ENCODE measurements at regions not wholly inside any gene's neighbourhood (a gene's known extent, or its start where the extent isn't known, plus 50 kb on each side); places are given as distances from the start of the nearest gene placed in this dataset.
"Not testable (repeated sequence)": the region's sequence is repeated elsewhere in the genome, so short reads cannot be mapped to it uniquely, and the experiment has no call there.

DNA sequence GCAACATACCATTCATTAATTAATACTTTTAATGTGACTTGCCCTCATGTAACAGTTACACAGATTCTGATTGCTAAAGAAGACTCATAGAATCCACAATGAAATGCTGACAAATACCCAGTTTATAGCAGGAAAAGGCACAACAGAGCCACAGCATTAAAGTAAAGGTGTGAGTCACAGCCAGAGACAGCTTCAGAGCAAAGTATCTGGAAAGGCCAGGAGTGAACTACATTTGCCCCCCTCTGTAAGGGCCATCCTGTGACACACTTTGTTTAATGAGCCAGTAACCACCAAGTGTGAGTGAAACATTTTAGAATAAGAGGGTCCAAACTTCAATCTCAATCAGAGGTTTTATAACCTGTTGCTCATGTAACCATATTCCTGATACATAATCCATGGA lies 133.8 kb upstream of the TACR3 start:
- no peak for DNase-seq (ENCODE audit: extremely low spot score, unreplicated experiment)
- no peak overlapping the region for H3K4me3 Mint-ChIP-seq
- H3K9me3 Mint-ChIP-seq, result peaks cover 5% of the 10 kb centered on the region
- no peaks in the 10 kb centered on the region for H3K27me3 Mint-ChIP-seq
- no peaks in the 10 kb centered on the region for H3K36me3 Mint-ChIP-seq
- TF ChIP-seq, protein P1, sequence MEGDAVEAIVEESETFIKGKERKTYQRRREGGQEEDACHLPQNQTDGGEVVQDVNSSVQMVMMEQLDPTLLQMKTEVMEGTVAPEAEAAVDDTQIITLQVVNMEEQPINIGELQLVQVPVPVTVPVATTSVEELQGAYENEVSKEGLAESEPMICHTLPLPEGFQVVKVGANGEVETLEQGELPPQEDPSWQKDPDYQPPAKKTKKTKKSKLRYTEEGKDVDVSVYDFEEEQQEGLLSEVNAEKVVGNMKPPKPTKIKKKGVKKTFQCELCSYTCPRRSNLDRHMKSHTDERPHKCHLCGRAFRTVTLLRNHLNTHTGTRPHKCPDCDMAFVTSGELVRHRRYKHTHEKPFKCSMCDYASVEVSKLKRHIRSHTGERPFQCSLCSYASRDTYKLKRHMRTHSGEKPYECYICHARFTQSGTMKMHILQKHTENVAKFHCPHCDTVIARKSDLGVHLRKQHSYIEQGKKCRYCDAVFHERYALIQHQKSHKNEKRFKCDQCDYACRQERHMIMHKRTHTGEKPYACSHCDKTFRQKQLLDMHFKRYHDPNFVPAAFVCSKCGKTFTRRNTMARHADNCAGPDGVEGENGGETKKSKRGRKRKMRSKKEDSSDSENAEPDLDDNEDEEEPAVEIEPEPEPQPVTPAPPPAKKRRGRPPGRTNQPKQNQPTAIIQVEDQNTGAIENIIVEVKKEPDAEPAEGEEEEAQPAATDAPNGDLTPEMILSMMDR (conservative IDR thresholded peaks at IDR 0.05), result no peak
- H3K4me1 Mint-ChIP-seq (ENCODE audit: unreplicated experiment), result no peaks in the 10 kb centered on the region
- no peak overlapping the region for H3K27ac Mint-ChIP-seq

DNA sequence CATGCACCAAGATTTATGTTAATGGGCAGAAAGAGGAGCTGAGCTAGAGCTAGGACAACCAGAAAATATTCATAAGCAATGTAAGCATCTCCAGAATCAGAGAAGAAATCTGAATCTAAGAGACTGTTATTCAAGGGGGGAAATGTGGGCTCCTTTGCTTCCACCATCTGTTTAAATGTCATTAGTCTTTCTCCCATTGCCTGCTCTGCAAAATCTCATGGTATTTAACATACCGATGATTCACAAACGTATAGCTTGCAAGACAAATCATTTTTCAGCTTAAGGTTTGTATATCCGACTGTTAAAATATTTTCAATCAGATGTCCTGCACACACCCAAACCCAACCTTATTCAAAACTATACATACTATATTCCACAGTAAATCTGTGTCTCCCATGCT lies 133.4 kb upstream of the TACR3 start:
- TF ChIP-seq, protein P1 (conservative IDR thresholded peaks at IDR 0.05), result no peak
- no peak overlapping the region for H3K4me3 Mint-ChIP-seq
- no peaks in the 10 kb centered on the region for H3K36me3 Mint-ChIP-seq
- no peaks in the 10 kb centered on the region for H3K27me3 Mint-ChIP-seq
- no peak overlapping the region for H3K27ac Mint-ChIP-seq
- no peaks in the 10 kb centered on the region for H3K4me1 Mint-ChIP-seq (ENCODE audit: unreplicated experiment)
- H3K9me3 Mint-ChIP-seq, result peaks cover 5% of the 10 kb centered on the region
- DNase-seq (ENCODE audit: extremely low spot score, unreplicated experiment), result no peak

DNA sequence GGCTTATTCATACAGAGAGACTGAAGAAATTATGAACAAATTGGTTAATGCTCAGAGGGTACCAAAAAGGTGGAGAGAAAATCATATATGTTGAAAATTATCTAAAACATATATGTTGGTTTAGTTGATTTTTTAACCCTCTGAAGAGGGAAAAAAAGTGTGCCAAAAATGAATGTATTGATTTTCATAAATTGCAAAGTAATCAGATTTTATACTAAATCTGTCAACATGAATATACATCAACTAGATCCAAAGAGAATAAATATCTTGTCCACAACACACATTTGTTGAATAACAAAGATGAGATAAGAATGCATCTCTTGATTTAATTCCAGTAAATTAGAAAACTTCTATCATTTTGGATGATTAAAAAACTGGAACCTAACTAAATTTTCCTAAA lies 125.3 kb upstream of the TACR3 start:
- TF ChIP-seq, protein P1 (conservative IDR thresholded peaks at IDR 0.05), result no peak
- Mint-ChIP-seq H3K27me3 (no peaks in the 10 kb centered on the region), H3K9me3 (peaks cover 5% of the 10 kb centered on the region)

DNA sequence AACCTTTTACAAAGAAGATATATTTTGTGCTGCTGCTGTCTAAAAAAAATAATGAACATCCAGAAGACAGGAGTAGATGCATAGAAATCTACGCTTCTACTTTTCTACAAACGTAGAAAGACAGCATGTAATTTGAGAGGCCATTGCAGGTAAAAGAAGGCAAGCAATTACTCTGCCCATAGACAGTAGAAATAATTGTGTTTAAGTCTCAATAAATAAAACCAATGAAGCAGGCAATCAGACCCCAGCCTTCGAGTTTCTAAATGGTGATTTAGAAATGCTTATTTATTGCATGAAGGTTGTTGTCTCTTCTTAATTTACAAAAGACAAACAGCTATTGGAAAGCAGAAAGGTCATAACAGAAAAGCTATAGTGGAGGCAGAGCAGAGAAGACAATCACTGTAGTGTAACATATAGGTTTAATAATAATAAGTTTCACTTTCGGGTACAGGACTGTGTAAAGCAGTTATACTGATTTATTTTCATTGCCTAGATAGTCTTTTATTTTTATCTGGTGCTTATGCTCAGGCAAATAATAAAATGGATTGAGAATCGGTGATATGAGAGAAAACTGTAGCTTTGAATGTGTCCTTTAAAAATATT lies 123.0 kb upstream of the TACR3 start:
- DNase-seq (ENCODE audit: extremely low spot score, unreplicated experiment), result no peak
- Mint-ChIP-seq H3K36me3 (no peaks in the 10 kb centered on the region), H3K27me3 (no peaks in the 10 kb centered on the region), H3K4me3 (no peak overlapping the region), H3K9me3 (no peaks in the 10 kb centered on the region), H3K27ac (no peak overlapping the region), H3K4me1 (ENCODE audit: unreplicated experiment) (no peaks in the 10 kb centered on the region)
- TF ChIP-seq, protein P1 (conservative IDR thresholded peaks at IDR 0.05), result no peak

More for the DNA sequence above, 125.3 kb upstream of the TACR3 start:
- H3K4me3 Mint-ChIP-seq, result no peak overlapping the region
- no peaks in the 10 kb centered on the region for H3K4me1 Mint-ChIP-seq (ENCODE audit: unreplicated experiment)
- H3K27ac Mint-ChIP-seq, result no peak overlapping the region
- no peaks in the 10 kb centered on the region for H3K36me3 Mint-ChIP-seq
- no peak for DNase-seq (ENCODE audit: extremely low spot score, unreplicated experiment)

DNA sequence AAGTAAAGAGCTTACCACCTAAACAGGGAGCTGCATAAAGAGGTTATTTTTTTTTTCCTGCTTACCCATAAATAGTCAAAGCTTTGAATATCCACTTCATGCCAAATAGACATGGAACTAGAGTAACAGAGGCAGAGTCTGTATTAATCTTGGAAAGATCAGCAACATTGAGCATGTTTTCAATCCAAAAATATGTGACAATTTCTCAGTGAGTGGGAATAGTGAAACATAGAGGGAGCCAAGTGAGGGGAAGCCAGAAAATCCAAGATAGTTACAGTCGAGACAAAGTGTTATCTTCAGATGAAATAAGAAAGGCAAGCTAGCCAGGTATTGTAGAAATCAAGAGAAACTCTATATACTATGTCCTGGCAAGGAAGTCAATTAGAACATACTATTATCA lies 122.3 kb upstream of the TACR3 start:
- Mint-ChIP-seq H3K27me3 (no peaks in the 10 kb centered on the region), H3K4me3 (no peak overlapping the region), H3K27ac (no peak overlapping the region), H3K36me3 (no peaks in the 10 kb centered on the region), H3K4me1 (ENCODE audit: unreplicated experiment) (no peaks in the 10 kb centered on the region), H3K9me3 (no peaks in the 10 kb centered on the region)
- TF ChIP-seq, protein P1 (conservative IDR thresholded peaks at IDR 0.05), result no peak
- no peak for DNase-seq (ENCODE audit: extremely low spot score, unreplicated experiment)

DNA sequence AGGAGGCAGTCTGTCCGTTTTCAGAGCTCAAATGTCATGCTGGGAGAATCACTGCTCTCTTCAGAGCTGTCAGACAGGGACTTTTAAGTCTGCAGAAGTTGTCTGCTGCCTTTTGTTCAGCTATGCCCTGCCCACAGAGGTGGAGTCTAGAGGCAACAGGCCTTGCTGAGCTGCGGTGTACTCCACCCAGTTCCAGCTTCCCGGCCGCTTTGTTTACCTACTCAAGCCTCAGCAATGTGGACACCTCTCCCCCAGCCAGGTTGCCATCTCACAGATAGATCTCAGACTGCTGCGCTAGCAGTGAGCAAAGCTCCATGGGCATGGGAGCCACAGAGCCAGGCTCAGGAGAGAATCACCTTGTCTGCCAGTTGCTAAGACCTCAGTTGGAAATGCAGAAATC lies 90.5 kb upstream of the TACR3 start:
- H3K4me1 Mint-ChIP-seq (ENCODE audit: unreplicated experiment); DNase-seq (ENCODE audit: extremely low spot score, unreplicated experiment); H3K36me3 Mint-ChIP-seq; H3K9me3 Mint-ChIP-seq; H3K4me3 Mint-ChIP-seq; H3K27me3 Mint-ChIP-seq; H3K27ac Mint-ChIP-seq: not testable (repeated sequence)
